Ramos (cell line): ENCODE measurements at regions not wholly inside any gene's neighbourhood (a gene's known extent, or its start where the extent isn't known, plus 50 kb on each side); places are given as distances from the start of the nearest gene placed in this dataset.

Experiments used
- in situ Hi-C: fragments of 300-500 bp; cut with MboI; formaldehyde crosslinking; loops from one replicate; pipeline ENCODE4 v1.14.3; 2022; ENCODE audit warnings: low sequenced_read_pairs; ENCODE audit not compliant: unreplicated experiment

- in situ Hi-C loops, result no loop called here
Observed at GRCh38 chr13:106008540-106008939, 526.9 kb downstream of the EFNB2 start.

GRCh38 chr13:106007156-106007555 is 528.3 kb downstream of the EFNB2 start:
- in situ Hi-C loops, result no loop called here

GRCh38 chr13:106003651-106004050 is 531.8 kb downstream of the EFNB2 start:
- in situ Hi-C loops, result no loop called here

- in situ Hi-C loops, result no loop called here
Observed at GRCh38 chr13:106001443-106001842, 534.0 kb downstream of the EFNB2 start.

GRCh38 chr13:105997581-105998550 is 537.6 kb downstream of the EFNB2 start:
- in situ Hi-C loops, result no loop called here

- in situ Hi-C loops, result no loop called here
Observed at GRCh38 chr13:105996391-105997025, 539.0 kb downstream of the EFNB2 start.

GRCh38 chr13:105994340-105994739 is 541.1 kb downstream of the EFNB2 start:
- in situ Hi-C loops, result no loop called here

GRCh38 chr13:105991622-105992277 is 543.7 kb downstream of the EFNB2 start:
- in situ Hi-C loops, result no loop called here

- in situ Hi-C loops, result no loop called here
Observed at GRCh38 chr13:105991131-105991530, 544.3 kb downstream of the EFNB2 start.

GRCh38 chr13:105990256-105990958 is 545.1 kb downstream of the EFNB2 start:
- in situ Hi-C loops, result no loop called here

- in situ Hi-C loops, result no loop called here
Observed at GRCh38 chr13:105984646-105985045, 550.8 kb downstream of the EFNB2 start.

- in situ Hi-C loops, result no loop called here
Observed at GRCh38 chr13:105984236-105984635, 551.2 kb downstream of the EFNB2 start.

GRCh38 chr13:105982219-105982930 is 553.1 kb downstream of the EFNB2 start:
- in situ Hi-C loops, result no loop called here

- in situ Hi-C loops, result no loop called here
Observed at GRCh38 chr13:105979131-105980011, 556.1 kb downstream of the EFNB2 start.

GRCh38 chr13:105974380-105974779 is 561.1 kb downstream of the EFNB2 start:
- in situ Hi-C loops, result no loop called here

GRCh38 chr13:105972811-105973590 is 562.5 kb downstream of the EFNB2 start:
- in situ Hi-C loops, result no loop called here

- in situ Hi-C loops, result no loop called here
Observed at GRCh38 chr13:105972306-105972721, 563.1 kb downstream of the EFNB2 start.

- in situ Hi-C loops, result no loop called here
Observed at GRCh38 chr13:105971738-105972137, 563.7 kb downstream of the EFNB2 start.
